Panc1 (cell line): ENCODE measurements at regions not wholly inside any gene's neighbourhood (a gene's known extent, or its start where the extent isn't known, plus 50 kb on each side); places are given as distances from the start of the nearest gene placed in this dataset.

Experiments used
- CTCF ChIP-seq: fragments of 450-650 bp; IDR thresholded peaks from 2 replicates; pipeline ENCODE4 v1.5.1; 2017; ENCODE audit warnings: mild to moderate bottlenecking
- POLR2AphosphoS5 ChIP-seq: IDR thresholded peaks from 2 replicates; pipeline ENCODE4 v1.6.1; 2012; ENCODE audit warnings: mild to moderate bottlenecking, low read depth, low read length, moderate library complexity
- REST ChIP-seq, 2 experiments: IDR thresholded peaks; 2 replicates each; pipeline ENCODE4 v1.6.1; 2011 to 2012; ENCODE audit warnings: low read depth in 2 of 2, control low read depth in 1 of 2, low read length in 1 of 2, mild to moderate bottlenecking in 1 of 2, moderate library complexity in 1 of 2; ENCODE audit not compliant: insufficient read depth in 1 of 2
- SIN3A ChIP-seq: IDR thresholded peaks from 2 replicates; pipeline ENCODE4 v1.6.1; 2012; ENCODE audit warnings: low read depth, mild to moderate bottlenecking, low read length, moderate library complexity, borderline replicate concordance; ENCODE audit not compliant: insufficient read depth
- TCF7L2 ChIP-seq: IDR thresholded peaks from 2 replicates; pipeline ENCODE4 v1.6.1; 2011; ENCODE audit warnings: mild to moderate bottlenecking, low read depth, low read length, inconsistent platforms

- no peak for TF ChIP-seq POLR2AphosphoS5
- no peak for TF ChIP-seq CTCF
- TF ChIP-seq REST (IDR thresholded peaks at IDR 0.05; ENCODE audit: insufficient read depth in 1 of 2, low read depth in 2 of 2, low read length in 1 of 2) = no peak
- TF ChIP-seq TCF7L2 = no peak
- no peak for TF ChIP-seq SIN3A
Observed at GRCh38 chr2:8065191-8065590, 616.7 kb upstream of the ID2 start.
